Amniotic stem cell (primary cell): ENCODE measurements at regions not wholly inside any gene's neighbourhood (a gene's known extent, or its start where the extent isn't known, plus 50 kb on each side); places are given as distances from the start of the nearest gene placed in this dataset.

ENCODE experiments used
- DNase-seq: peaks from one replicate; lab custom pipeline; 2025; lab: John Stamatoyannopoulos, UW

DNA sequence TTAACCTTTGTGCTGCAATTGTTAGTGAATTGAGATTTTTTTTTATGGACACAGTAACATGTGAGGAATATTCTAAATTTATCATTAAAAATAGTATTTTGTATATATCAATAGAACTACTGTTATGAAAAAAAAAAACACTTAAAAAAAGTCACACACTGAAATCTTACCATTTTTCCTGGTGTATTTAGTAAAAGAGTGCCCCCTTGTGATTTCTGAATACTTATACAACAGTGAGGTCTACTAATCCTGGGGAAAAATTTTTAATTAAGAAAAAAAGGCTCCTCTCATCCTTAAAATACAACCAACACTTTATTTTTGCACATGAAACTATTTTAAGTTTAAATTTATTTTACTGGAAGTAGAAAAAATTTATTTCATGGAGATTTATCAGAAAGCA lies 56.4 kb upstream of the SPOCK3 start:
- peak; percentile 26 for DNase-seq

DNA sequence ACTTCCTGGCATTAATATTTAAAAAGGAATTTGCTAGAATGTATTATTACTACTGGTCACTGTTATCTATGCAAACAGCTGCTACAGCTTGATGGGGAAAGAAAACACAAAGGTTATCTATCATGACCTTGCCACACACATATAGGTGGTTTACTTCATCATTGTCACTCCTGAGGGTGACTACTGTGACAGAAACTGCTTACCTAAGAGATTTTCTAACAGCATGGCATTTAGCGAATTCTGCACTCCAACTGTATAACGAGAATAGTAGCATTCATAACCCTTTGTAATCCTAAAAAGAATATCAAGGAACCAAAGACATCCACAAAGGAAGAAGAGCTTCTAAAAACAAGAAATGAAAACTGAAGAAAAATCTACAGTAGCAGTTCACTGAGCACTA lies 74.6 kb upstream of the SPOCK3 start:
- no peak for DNase-seq

DNA sequence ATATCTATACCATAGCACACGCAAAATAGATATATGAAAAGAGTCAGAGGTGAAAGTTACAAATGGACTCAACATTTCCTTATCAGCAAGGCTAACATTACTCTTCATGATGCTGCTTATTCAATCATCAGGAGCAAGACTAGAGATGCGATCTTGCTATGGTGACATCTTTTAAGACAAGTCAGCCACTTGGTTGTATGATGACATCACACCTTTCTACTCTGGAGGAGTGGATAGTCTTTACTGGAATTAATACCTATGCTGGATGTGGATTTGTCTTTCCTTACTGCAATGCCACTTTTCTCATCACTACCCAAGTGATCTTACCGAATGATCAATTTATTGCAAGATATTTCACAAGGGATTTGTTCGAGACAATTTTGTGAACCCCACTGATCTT lies 87.0 kb upstream of the SPOCK3 start:
- DNase-seq = no peak

DNA sequence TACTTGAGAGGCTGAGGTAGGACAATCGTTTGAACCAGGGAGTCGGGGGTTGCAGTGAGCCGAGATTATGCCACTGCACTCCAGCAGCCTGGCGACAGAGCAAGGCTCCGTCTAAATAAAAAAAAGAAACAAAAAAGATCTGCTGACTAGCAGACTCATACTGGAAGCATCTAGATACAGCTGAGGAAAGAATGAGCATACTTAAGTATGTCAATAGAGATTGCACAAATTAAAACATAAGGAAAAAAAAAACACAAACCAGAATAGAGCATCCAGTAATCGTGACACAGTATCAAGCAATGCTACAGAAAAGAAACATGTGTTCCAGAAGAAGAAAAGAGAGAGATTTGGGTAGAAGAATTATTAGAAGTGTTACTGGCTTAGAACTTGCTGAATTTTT lies 105.5 kb upstream of the SPOCK3 start:
- DNase-seq = peak; percentile 19

DNA sequence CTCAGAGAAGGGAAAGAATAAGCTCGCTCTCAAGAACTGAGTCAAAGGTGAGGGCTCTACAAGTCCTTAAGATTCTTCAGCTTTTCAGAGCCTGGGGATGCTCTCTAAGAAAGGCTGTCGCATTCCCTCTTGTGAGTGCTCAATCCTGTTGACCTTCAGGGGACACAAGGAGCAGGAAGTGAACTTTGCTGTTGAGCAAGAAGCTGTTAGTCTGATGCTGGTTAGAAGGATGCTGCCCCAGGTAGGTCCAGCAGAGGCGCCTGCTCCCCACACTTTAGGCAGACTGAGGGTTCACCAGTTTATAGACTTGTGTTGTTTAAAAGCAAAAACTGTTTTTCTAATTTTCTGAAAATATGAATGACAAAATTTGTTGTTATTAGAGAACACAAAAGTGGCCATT lies 125.4 kb upstream of the SPOCK3 start:
- DNase-seq = no peak

DNA sequence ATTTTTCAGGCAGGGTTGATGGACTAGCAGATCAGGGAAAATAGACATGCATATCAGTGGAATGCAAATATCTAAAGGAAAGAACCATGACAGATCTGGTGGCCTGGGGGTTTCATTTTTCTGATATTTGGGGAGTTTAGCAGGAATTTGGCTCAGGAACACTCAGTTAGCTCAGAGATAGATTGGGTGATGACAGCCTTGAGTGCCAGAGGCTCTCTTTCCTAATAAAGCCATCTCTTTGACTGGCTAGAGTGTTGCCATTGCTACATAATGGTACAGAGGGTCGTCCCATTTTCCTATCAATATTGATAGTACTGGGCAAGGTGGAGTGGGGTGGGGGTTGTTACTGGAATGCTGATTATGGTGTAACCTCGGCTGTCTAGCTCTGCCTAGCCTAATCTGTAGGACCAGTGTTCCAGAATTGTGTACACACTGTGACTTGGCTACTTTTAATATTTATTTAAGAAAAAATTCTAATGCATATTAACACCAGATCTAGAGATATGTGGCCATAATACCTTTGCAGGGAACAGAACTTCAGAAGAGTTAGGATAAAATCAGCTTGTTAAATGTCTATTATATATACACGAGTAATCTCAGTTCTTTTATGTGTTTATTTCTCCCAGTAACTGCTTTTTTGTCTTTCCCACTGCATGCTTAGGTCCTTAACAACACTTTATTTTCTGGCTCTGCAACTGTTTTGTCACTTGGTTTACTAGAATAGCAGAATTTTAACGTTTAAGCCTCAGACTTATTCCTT lies 145.0 kb upstream of the SPOCK3 start:
- DNase-seq = no peak

DNA sequence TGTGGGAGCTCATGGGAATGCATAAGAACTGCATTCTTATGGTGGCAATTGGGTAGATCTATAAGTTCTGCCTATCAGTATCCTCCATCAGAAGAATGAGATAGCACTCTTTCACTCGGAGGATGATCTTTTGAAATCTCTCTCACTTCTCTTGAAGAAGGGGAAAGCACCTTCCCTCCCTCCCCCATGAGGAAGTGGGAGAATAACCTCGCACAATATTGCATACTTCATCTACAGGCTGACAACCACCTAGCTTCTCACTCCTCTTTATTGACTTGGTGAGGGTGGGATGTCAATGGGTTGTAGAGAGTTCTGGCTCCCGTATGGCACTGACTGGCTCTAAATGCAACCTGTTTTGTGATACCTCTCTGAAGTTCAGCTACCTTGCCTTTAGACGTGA lies 146.7 kb upstream of the SPOCK3 start:
- DNase-seq = no peak

DNA sequence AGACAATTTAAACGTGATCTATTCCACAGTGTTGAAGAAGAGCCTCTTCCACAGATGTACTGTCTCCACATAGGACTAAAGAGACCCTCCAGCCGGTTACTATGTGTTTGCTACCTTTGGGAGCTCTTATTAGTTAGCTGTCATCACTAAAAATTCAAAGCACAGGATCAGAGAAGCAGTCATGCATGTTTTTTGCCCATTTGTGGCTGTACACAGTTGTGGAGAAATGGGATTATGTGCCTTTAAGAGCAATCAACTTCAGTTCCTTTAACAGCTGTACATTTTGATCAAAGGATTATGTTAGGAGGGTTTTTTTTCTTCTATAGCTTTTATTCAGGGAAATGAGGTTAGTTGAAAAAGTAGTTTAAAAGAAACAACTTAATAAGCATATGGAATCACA lies 149.0 kb upstream of the SPOCK3 start:
- no peak for DNase-seq

DNA sequence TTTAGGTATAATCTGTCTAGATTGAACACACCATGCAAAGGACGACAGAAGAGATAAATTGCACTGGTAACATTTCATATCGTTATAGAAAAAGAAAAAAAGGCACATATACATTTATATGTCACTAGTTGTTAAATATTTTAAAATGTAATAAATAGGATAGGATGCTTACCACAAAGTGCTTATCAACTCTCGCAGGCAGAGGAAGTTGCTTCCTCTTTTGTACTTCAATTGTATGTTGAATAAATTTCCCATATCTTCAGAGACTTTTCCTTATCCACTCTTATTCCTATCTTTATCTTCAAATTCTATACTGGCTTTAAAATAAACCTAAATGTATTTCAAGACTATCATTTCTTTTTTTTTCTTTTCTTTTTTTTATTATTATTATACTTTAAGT lies 163.3 kb upstream of the SPOCK3 start:
- no peak for DNase-seq

DNA sequence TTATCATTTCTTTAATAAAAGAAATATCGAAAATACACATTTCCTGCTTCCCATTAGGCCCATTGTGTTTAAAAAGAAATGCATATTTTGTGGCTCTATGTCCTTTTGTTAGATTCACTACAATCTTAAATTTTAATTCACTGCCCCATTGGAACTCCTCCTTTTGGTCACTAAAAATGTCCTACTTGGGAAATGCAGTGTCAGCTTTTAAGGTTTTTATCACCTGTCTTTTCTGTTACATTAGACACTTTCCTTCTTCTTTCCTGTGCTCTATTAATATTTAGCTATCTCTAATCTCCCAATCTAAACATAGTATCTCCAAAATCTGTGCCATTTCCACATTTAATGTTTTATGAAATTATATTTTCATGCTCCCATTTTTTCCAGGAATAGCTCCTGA lies 164.9 kb upstream of the SPOCK3 start:
- DNase-seq = no peak

DNA sequence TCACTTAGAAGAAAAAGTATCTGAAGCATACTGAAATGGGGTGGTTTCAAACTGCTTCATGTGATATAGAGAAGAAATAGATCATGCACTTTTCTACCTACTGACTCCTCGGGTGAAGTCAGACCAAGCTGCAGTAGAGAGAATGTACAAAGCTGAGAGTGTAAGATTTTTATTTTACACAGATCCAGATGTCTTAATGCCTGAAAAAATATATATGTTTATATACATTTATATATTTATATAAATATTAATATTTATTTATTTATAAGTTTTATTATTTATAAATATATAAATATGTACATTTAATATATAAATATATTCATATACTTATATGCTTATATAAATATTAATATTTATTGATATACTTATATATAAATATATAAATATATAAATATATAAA lies 171.9 kb upstream of the SPOCK3 start:
- DNase-seq = no peak

DNA sequence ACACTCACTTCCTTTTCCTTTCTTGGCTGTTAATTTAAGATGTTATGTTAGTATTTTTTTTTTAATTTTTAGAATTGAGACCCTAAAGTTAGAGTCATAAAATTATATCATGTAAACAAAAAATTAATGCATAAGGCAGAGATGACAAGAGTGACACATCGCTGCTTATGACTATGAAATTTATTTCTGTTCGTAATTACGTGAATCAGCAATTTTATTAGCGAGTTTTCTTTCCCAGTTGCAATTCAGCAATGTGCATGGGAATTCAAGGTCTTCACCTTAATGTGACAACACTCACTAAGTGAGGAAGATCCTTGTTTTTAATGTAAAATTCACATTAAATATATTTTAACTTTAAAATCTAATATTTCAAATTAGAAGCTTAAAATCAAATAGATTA lies 181.2 kb upstream of the SPOCK3 start:
- no peak for DNase-seq

DNA sequence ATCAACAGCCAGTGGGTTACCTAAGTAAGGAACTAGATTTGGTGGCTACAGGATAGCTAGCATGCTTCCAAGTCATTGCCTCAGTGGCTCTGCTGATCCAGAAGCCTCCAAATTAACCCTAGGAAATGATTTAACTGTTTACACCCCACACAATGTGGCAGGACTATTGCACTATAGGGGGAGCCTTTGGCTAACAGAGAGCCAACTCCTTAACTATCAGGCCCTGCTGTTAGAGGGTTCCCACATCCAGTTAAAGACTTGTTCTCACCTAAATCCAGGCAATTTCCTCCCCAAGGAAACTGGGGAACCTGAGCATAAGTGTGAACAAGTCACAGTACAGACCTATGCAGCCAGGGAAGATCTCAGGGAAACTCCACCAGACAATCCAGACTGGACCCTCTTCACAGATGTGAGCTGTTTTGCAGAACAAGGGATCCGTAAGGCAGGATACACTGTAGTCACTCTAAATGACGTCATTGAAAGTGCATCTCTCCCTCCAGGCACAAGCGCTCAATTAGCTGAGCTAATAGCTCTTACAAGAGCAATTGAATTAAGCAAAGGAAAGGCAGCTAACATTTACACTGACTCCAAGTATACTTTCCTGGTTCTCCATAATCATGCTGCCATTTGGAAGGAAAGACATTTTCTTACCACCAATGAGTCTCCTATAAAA lies 185.3 kb upstream of the SPOCK3 start:
- no peak for DNase-seq

DNA sequence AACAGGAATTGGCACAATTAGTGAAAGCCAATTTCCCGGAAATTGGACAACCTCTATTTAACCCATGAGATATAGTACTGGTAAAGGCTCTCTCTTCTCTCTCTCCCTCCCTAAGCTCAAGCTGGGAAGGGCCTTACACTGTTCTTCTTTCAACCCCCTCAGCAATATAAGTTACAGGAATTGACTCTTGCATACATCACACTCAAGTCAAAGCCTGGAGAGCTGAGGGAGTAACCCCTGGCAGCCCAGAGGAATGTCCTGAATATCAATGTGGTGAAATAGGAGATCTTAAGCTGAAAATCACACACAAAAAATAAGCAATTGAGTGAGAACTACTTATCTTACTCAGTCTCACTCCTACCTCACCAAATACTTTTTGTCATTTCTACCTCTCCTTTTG lies 186.9 kb upstream of the SPOCK3 start:
- no peak for DNase-seq

DNA sequence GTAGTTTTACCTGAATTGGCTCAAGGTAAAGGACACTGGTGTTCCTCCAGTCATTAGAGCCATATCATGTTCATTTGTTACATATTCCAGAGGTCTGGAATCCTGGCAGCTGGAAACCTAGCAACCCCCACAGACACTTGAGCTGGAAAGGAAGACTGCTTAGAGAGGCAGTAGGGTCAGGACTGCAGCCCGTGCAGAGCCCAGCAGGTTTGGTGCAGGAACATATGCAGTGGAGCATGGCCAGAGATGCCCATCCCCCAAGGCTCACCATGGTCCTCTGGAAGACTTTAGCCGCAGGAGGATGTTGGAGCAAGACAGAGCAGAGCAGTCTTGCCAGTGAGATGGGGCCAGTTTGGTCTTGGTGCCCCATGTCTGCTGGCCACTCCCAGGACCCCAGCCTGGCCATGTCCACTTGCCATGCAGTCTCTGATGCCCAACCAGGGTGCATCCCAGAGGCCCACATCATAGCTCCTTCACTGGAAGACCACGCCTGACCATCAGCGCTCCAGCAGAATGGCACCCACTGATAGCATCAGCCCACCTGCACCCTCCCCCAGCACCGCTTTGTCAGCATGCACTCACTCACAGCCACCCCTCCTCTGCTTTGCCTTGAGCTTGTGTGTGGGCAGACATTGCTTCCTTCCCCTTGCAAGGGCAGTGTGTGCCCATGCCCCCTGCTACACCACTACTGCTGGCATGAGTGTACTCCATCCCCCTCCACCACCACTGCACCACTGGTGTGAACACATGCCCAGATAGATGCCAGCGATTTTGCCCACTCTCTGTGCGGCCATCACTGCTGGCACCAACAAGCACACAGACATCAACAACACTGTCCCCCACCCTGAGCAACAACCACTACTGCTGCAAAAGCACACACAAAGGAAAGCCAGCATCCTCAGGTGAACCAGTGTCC lies 190.3 kb upstream of the SPOCK3 start:
- no peak for DNase-seq

DNA sequence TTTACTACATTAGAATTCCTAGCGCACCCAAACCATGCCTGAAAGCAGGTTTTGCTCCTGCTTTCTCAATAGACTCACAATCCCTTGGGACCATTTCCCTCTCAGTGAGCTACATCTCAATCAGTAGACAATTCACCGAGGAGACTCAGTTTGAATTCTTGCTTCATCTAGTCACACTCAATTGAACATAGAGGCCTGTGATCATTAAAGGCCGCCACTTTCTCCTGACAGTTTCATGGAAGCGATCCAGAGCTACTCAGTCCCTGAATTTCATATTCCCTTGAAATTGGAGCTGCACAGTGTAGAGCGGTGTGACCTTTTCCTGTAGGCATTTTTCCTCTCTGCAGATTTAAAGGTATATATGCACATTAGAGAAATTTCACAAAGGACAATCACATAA lies 193.9 kb upstream of the SPOCK3 start:
- DNase-seq = no peak

DNA sequence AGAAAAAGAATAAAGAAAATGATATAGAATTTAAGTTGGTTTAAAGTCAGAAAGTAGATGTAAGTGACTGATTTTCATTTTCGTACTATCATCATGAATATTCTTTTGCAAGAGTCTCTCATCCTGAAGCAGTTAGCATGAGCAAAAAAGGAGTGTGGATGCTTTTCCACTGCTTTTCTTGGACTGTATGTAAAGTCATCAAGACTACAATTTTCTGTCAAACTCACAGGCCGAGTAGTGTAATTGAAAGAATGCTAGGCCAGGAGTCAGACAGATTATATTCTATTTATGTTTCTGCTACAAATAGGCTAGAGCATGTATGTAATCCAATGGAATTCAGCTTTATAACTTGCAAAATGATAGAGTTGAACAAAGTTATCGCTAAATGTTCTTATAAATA lies 197.1 kb upstream of the SPOCK3 start:
- no peak for DNase-seq

DNA sequence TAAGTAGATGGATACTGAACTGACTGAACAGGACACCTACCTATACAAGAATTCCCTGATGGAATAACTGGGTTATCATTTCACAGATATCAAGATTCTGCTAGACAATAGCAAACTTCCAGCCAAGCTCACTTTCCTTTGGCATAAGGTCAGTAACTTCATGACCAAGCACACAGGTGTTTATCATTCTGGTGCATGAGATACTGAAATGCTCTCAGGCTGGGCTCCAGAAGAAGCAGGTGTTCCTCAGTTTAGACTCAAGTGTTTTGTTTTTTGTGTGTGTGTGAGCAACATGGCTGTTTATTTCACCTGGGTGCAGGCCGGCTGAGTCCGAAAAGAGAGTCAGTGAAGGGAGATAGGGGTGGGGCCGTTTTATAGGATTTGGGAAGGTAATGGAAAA lies 201.5 kb upstream of the SPOCK3 start:
- DNase-seq = no peak

DNA sequence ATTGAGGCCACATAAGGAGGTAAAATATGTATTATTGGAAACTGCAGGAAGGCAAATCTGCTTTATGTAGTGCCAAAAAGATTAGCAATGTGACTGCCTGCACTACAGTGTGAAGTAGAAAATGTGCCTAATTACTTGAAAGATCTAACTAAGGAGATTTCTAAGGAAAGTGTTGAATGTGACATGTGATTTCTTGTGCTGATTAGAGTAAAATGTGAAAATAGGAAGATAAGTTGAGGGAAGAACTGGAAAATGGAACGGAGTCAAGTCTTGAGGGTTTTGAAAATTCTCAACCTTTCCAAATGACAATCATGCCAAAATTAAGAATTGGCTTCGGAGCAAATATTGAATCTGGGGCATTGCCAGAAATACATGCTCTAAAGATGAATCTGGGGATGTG lies 209.5 kb upstream of the SPOCK3 start:
- DNase-seq = no peak

DNA sequence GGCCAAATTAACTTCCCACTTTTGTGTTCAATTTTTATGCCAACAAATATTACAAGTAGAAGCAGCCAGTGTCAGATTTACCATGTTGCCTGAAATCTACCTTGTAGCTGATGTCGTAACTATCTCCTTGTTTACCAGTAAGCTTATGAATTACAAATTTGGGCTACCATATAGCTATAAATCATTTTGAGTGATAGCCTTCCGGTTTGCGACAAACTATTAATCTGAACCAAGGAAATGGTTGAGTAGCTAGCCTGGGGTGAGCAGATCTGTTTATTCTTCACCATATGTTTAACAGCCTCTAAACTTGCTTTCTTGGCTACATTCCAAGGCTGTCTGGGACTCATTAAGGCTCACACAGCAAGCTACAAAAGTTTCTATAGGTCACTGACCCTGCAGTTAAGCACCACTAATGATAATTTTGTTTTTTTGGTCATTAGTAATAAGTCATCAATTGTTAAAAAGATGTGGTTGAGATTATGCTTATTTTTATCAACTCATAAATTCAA lies 218.7 kb upstream of the SPOCK3 start:
- no peak for DNase-seq

DNA sequence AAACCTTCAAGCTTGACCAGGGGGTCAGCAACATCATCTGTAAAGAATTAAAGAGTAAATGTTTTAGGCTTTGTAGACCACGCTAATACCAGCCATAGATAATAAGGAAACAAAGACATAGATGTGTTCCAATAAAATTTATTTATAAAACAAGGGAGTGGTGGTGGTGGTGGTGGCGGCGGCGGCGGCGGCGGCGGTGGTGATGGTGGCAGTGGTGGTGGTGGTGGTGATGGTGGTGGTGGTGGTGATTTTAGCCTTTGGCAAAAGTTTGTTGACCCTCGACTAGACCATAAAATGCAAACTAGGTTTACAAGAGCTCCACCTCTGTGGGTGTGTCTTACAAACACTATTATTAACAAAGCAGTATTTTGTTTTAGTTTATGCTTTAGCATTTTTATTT lies 222.3 kb upstream of the SPOCK3 start:
- no peak for DNase-seq

DNA sequence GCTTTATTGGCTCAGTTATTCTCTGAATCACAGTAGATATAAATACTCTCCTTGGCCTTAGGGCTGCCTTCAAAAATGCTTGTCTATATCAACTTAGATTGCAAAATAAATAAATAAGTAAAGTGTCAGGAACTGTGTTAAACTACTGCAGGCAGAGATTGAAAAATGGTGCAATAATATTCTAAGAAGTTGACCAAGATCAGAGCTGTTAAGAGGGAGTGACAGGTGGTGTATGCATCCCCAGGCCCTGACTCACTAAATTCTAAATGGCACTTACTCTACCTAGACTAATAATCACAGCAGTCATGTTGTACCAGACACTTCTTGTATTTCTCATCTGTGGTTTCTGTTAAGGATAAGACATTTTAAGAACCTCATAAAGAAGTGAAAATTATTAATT lies 235.1 kb upstream of the SPOCK3 start:
- no peak for DNase-seq

DNA sequence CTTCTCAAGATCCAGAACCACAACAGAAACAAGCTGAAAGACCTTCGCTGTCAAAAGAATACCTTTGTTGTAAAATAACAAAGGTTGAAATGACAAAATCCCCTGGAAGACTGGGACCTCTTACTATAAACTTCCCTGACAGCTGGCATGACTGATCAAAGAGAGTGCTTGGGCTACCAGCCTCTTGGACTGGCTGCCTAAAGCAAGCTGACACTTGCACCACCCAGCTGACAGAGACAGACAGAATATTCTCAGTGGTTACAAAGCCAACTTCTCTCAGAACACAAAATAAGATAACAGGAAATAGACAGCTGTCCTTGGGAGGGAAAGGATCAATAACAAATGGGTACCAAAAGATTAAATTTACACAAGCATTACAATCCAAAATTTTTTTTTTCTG lies 241.7 kb upstream of the SPOCK3 start:
- DNase-seq = no peak
